GM12878 (cell line): ENCODE measurements at regions not wholly inside any gene's neighbourhood (a gene's known extent, or its start where the extent isn't known, plus 50 kb on each side); places are given as distances from the start of the nearest gene placed in this dataset.

Experiments
- KAT2A ChIP-seq: conservative IDR thresholded peaks from 2 replicates; pipeline ENCODE4 v1.6.1; 2011; ENCODE audit warnings: low read depth, low read length; ENCODE audit not compliant: control insufficient read depth
- SP1 ChIP-seq: IDR thresholded peaks from one replicate; pipeline ENCODE4 v1.6.1; 2011; ENCODE audit warnings: low read depth, low read length

- no peak for TF ChIP-seq SP1
- TF ChIP-seq KAT2A: no peak
These were observed 87.6 kb downstream of the TEX13C start for GRCh38 chrX:125407314-125407713.
